HUES48 (cell line): ENCODE measurements at regions not wholly inside any gene's neighbourhood (a gene's known extent, or its start where the extent isn't known, plus 50 kb on each side); places are given as distances from the start of the nearest gene placed in this dataset.
"Not testable (repeated sequence)": the region's sequence is repeated elsewhere in the genome, so short reads cannot be mapped to it uniquely, and the experiment has no call there.

ENCODE experiments used
- H3K27ac ChIP-seq: one replicate; pipeline ENCODE4 v1.7.0; 2013; ENCODE audit warnings: low read depth, low read length, inconsistent platforms
- H3K27me3 ChIP-seq: 2 replicates; pipeline ENCODE4 v1.6.1; 2013; ENCODE audit warnings: mild to moderate bottlenecking, low read length; ENCODE audit not compliant: control insufficient read depth, insufficient read depth
- H3K36me3 ChIP-seq: 2 replicates; pipeline ENCODE4 v1.6.1; 2013; ENCODE audit warnings: low read length; ENCODE audit not compliant: control insufficient read depth, insufficient read depth
- H3K4me1 ChIP-seq: 2 replicates; pipeline ENCODE4 v1.6.1; 2013; ENCODE audit warnings: mild to moderate bottlenecking, low read length; ENCODE audit not compliant: control insufficient read depth, insufficient read depth
- H3K4me3 ChIP-seq: 2 replicates; pipeline ENCODE4 v1.5.1; 2013; ENCODE audit warnings: mild to moderate bottlenecking, low read depth, low read length
- H3K9ac ChIP-seq: 2 replicates; pipeline ENCODE4 v1.6.1; 2013; ENCODE audit warnings: mild to moderate bottlenecking, low read depth, low read length, moderate library complexity
- H3K9me3 ChIP-seq: 2 replicates; pipeline ENCODE4 v1.6.1; 2013; ENCODE audit warnings: low read length; ENCODE audit not compliant: control insufficient read depth, insufficient read depth

GRCh38 chr4:62449538-62449937, 1249.4 kb downstream of the ADGRL3 start:
- H3K4me3 ChIP-seq: no peak overlapping the region
- peaks cover under 1% of the 10 kb centered on the region; the same call in 1 of the 2 replicates for H3K4me1 ChIP-seq
- no peak overlapping the region for H3K27ac ChIP-seq
- H3K9me3 ChIP-seq: peaks cover 3% of the 10 kb centered on the region; the same call in 1 of the 2 replicates
- H3K36me3 ChIP-seq: no peaks in the 10 kb centered on the region
- no peak overlapping the region for H3K9ac ChIP-seq
- H3K27me3 ChIP-seq: no peaks in the 10 kb centered on the region

GRCh38 chr4:62448911-62449310, 1248.8 kb downstream of the ADGRL3 start:
- Histone ChIP-seq H3K4me3 (no peak overlapping the region), H3K36me3 (no peaks in the 10 kb centered on the region), H3K27me3 (no peaks in the 10 kb centered on the region), H3K4me1 (no peaks in the 10 kb centered on the region), H3K9me3 (peaks cover 3% of the 10 kb centered on the region; the same call in 1 of the 2 replicates), H3K27ac (no peak overlapping the region), H3K9ac (no peak overlapping the region)

- Histone ChIP-seq H3K27ac (no peak overlapping the region), H3K36me3 (no peaks in the 10 kb centered on the region), H3K4me1 (no peaks in the 10 kb centered on the region), H3K9ac (no peak overlapping the region), H3K27me3 (no peaks in the 10 kb centered on the region), H3K4me3 (no peak overlapping the region), H3K9me3 (no peaks in the 10 kb centered on the region; the same call in 1 of the 2 replicates)
Observed at GRCh38 chr4:62439051-62439450, 1238.9 kb downstream of the ADGRL3 start.

GRCh38 chr4:62434921-62435320, 1234.8 kb downstream of the ADGRL3 start:
- H3K9ac ChIP-seq: no peak overlapping the region

DNA sequence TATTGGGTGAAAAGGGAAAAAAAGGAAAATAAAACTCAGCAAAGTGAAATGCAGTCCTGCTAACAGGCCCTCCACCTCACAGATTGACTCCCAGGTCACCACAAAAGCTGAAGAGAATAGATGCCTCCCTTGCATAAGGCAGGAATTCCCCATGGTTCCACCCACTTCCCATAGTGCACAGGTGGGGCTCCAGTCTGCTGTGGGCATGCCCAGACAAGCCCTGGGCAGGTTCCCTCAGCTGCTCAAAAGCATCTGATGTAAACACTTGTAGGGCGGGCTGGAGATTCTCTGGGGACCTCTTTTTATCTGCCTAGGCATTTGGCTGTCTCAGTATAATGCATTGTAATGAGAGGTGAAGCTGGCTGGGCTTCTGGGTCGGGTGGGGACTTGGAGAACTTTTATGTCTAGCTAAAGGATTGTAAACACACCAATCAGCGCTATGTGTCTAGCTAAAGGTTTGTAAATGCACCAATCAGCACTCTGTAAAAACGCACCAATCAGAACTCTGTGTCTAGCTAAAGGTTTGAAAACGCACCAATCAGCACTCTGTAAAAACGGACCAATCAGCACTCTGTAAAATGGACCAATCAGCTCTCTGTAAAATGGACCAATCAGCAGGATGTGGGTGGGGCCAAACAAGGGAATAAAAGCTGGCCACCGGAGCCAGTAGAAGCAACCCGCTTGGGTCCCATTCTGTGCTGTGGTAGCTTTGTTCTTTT, 1231.5 kb downstream of the ADGRL3 start:
- not testable (repeated sequence) for H3K4me3 ChIP-seq, H3K36me3 ChIP-seq, H3K27ac ChIP-seq

More at GRCh38 chr4:62434921-62435320, 1234.8 kb downstream of the ADGRL3 start:
- Histone ChIP-seq H3K36me3 (no peaks in the 10 kb centered on the region), H3K27me3 (no peaks in the 10 kb centered on the region), H3K27ac (no peak overlapping the region), H3K4me1 (0 out of 2 replicates have a peak, but pooled peaks cover 7% of the 10 kb centered on the region), H3K9me3 (peaks cover 3% of the 10 kb centered on the region), H3K4me3 (no peak overlapping the region)

DNA sequence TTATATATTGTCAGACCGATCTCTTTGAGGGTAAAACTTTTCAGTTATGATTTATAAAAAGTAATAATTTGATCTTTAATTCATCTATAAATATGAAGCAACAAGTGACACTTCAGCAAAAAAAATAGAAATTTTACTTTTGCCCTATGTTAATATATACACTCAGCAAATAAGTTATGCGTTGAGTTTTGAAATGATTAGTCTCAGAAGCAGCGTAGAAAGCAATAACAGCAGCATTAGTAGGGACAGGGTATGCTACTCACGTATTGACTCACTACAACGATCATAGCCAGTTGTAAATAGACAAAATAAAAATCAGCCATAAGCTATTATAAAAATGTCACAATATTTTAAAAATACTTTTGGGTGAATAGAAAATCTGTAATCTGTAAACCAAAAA, 1229.2 kb downstream of the ADGRL3 start:
- Histone ChIP-seq H3K27ac (no peak overlapping the region), H3K4me3 (no peak overlapping the region), H3K9ac (no peak overlapping the region), H3K27me3 (no peaks in the 10 kb centered on the region), H3K9me3 (peaks cover 3% of the 10 kb centered on the region; the same call in 1 of the 2 replicates), H3K36me3 (no peaks in the 10 kb centered on the region), H3K4me1 (0 out of 2 replicates have a peak, but pooled peaks cover 7% of the 10 kb centered on the region)

More for the DNA sequence above, 1231.5 kb downstream of the ADGRL3 start:
- not testable (repeated sequence) for H3K9me3 ChIP-seq, H3K27me3 ChIP-seq, H3K4me1 ChIP-seq, H3K9ac ChIP-seq

- Histone ChIP-seq H3K9ac (no peak overlapping the region), H3K27me3 (no peaks in the 10 kb centered on the region), H3K9me3 (no peaks in the 10 kb centered on the region; the same call in 1 of the 2 replicates), H3K4me1 (no peaks in the 10 kb centered on the region), H3K27ac (no peak overlapping the region), H3K36me3 (no peaks in the 10 kb centered on the region), H3K4me3 (no peak overlapping the region)
Observed at GRCh38 chr4:62415256-62415655, 1215.1 kb downstream of the ADGRL3 start.

DNA sequence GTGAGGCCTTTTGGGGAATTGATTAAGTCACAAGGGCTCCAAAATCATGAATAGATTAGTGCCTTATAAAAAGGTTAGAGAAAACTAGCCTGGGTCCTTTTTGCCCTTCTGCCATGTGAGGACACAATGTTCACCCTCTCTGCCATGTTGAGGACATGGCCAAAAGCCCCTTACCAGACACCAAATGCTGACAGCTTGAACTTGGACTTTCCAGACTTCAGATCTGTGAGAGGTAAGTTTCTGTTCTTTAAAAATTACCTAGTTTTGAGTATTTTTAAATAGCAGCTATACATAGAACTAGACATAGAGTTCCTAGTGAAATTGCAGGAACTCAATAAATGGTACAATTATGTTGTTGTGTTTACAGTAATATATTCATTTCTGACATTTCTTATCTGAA, 1214.4 kb downstream of the ADGRL3 start:
- Histone ChIP-seq H3K4me3 (no peak overlapping the region), H3K9ac (no peak overlapping the region), H3K27me3 (no peaks in the 10 kb centered on the region), H3K4me1 (no peaks in the 10 kb centered on the region), H3K36me3 (no peaks in the 10 kb centered on the region), H3K9me3 (no peaks in the 10 kb centered on the region; the same call in 1 of the 2 replicates), H3K27ac (no peak overlapping the region)

GRCh38 chr4:62410371-62411003, 1210.4 kb downstream of the ADGRL3 start:
- H3K9me3 ChIP-seq: no peaks in the 10 kb centered on the region
- H3K27ac ChIP-seq: no peak overlapping the region
- no peaks in the 10 kb centered on the region for H3K36me3 ChIP-seq
- H3K27me3 ChIP-seq: no peaks in the 10 kb centered on the region
- no peaks in the 10 kb centered on the region for H3K4me1 ChIP-seq
- no peak overlapping the region for H3K9ac ChIP-seq
- no peak overlapping the region for H3K4me3 ChIP-seq

DNA sequence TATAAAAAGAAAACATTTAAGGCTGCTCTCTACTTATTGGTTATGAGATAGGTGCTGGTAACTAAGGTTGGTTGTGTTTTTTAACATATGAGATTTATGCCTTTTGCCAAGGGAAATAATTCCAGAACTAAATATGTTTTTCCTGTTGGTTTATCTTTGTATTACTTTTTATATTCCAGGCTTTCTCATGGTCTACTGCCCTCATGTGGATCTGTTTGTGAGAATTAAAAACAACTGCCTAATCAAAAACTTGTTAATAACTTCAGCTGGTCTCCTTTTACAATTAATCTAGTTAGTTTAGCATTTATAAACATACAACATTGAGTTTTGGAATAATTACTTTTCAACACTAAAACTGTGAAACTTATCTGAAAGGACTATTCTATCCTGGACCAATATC, 1208.3 kb downstream of the ADGRL3 start:
- Histone ChIP-seq H3K9me3 (no peaks in the 10 kb centered on the region), H3K27ac (no peak overlapping the region), H3K4me1 (no peaks in the 10 kb centered on the region), H3K4me3 (no peak overlapping the region), H3K27me3 (no peaks in the 10 kb centered on the region), H3K36me3 (no peaks in the 10 kb centered on the region), H3K9ac (no peak overlapping the region)

DNA sequence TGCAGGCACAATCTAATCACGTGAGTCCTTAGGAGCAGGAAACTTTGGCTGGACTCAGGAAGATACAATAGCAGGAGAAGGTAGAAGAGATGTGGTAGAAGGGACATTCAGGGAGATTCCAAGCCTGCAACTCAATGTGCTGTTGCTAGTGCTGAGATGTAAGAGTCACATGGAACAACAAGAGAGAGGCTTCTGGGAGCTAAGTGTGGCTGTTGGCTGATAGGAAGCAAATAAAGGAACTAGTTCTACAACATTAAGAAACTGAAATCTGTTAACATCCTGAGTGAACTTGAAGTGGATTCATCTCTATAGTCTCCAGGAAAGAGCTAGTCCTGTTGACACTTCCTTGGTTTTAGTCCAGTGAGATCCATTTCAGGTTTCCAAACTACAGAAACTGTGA, 1207.4 kb downstream of the ADGRL3 start:
- H3K4me3 ChIP-seq: no peak overlapping the region
- H3K4me1 ChIP-seq: no peaks in the 10 kb centered on the region
- H3K27me3 ChIP-seq: no peaks in the 10 kb centered on the region
- no peak overlapping the region for H3K27ac ChIP-seq
- no peaks in the 10 kb centered on the region for H3K36me3 ChIP-seq
- H3K9ac ChIP-seq: no peak overlapping the region
- no peaks in the 10 kb centered on the region for H3K9me3 ChIP-seq
